ENCODE measurements at regions not wholly inside any gene's neighbourhood (a gene's known extent, or its start where the extent isn't known, plus 50 kb on each side); places are given as distances from the start of the nearest gene placed in this dataset.

- CTCF ChIA-PET, result interaction anchor here (0.7 kb wide), 1 partner anchor 16 kb away, joined by 3 read pairs; no protein-coding TSS in a partner anchor
- intact Hi-C loops (cut with micrococcal nuclease), result no loop called here
These were observed 353.3 kb downstream of the GADD45G start for GRCh38 chr9:89958086-89958485.

GRCh38 chr9:89961616-89962341, 357.0 kb downstream of the GADD45G start:
- Mint-ChIP-seq H3K4me3 (ENCODE audit: unreplicated experiment) (no peak overlapping the region), H3K4me1 (ENCODE audit: insufficient read depth, unreplicated experiment) (no peaks in the 10 kb centered on the region), H3K9me3 (ENCODE audit: unreplicated experiment) (no peaks in the 10 kb centered on the region), H3K27me3 (ENCODE audit: insufficient read depth, unreplicated experiment) (no peaks in the 10 kb centered on the region), H3K27ac (ENCODE audit: low read depth, unreplicated experiment) (no peak overlapping the region), H3K36me3 (ENCODE audit: insufficient read depth, unreplicated experiment) (no peaks in the 10 kb centered on the region)
- intact Hi-C loops (cut with micrococcal nuclease), result no loop called here
- ChIA-PET CTCF (interaction anchor here (0.5 to 0.9 kb wide), 3 partner anchors 26 to 883 kb away, joined by 3 to 4 read pairs (median 3); no protein-coding TSS in a partner anchor), POLR2A (no interaction called here)
- no peak for DNase-seq (ENCODE audit: unreplicated experiment)
- no peak for TF ChIP-seq CTCF (IDR thresholded peaks at IDR 0.05; ENCODE audit: unreplicated experiment)
- no TSS peak for BruUV-seq (replicated peaks)

More at GRCh38 chr9:89958086-89958485, 353.3 kb downstream of the GADD45G start:
- H3K4me1 Mint-ChIP-seq (ENCODE audit: insufficient read depth, unreplicated experiment), result no peaks in the 10 kb centered on the region
- TF ChIP-seq CTCF (IDR thresholded peaks at IDR 0.05; ENCODE audit: unreplicated experiment), result no peak
- no TSS peak for BruUV-seq (replicated peaks)
- DNase-seq (ENCODE audit: unreplicated experiment), result no peak
- H3K27ac Mint-ChIP-seq (ENCODE audit: low read depth, unreplicated experiment), result no peak overlapping the region
- no peak overlapping the region for H3K4me3 Mint-ChIP-seq (ENCODE audit: unreplicated experiment)
- no peaks in the 10 kb centered on the region for H3K36me3 Mint-ChIP-seq (ENCODE audit: insufficient read depth, unreplicated experiment)
- H3K9me3 Mint-ChIP-seq (ENCODE audit: unreplicated experiment), result no peaks in the 10 kb centered on the region
- H3K27me3 Mint-ChIP-seq (ENCODE audit: insufficient read depth, unreplicated experiment), result no peaks in the 10 kb centered on the region
- POLR2A ChIA-PET, result no interaction called here

GRCh38 chr9:89963280-89963679, 358.5 kb downstream of the GADD45G start:
- POLR2A ChIA-PET, result interaction anchor here (0.7 kb wide), 1 partner anchor 11 kb away, joined by 3 read pairs; no protein-coding TSS in a partner anchor
- Mint-ChIP-seq H3K36me3 (ENCODE audit: insufficient read depth, unreplicated experiment) (no peaks in the 10 kb centered on the region), H3K27me3 (ENCODE audit: insufficient read depth, unreplicated experiment) (no peaks in the 10 kb centered on the region), H3K4me3 (ENCODE audit: unreplicated experiment) (no peak overlapping the region), H3K27ac (ENCODE audit: low read depth, unreplicated experiment) (no peak overlapping the region), H3K4me1 (ENCODE audit: insufficient read depth, unreplicated experiment) (no peaks in the 10 kb centered on the region), H3K9me3 (ENCODE audit: unreplicated experiment) (no peaks in the 10 kb centered on the region)
- no peak for TF ChIP-seq CTCF (IDR thresholded peaks at IDR 0.05; ENCODE audit: unreplicated experiment)
- no TSS peak for BruUV-seq (replicated peaks)
- intact Hi-C loops (cut with micrococcal nuclease), result no loop called here
- DNase-seq (ENCODE audit: unreplicated experiment), result no peak
- CTCF ChIA-PET, result interaction anchor here (0.6 kb wide), 1 partner anchor 236 kb away, joined by 3 read pairs; no protein-coding TSS in a partner anchor

- TF ChIP-seq CTCF (IDR thresholded peaks at IDR 0.05; ENCODE audit: unreplicated experiment), result no peak
- no peak for DNase-seq (ENCODE audit: unreplicated experiment)
- no peak overlapping the region for H3K4me3 Mint-ChIP-seq (ENCODE audit: unreplicated experiment)
- ChIA-PET CTCF (no interaction called here), POLR2A (no interaction called here)
- intact Hi-C loops (cut with micrococcal nuclease), result no loop called here
- BruUV-seq (replicated peaks), result no TSS peak
- H3K27ac Mint-ChIP-seq (ENCODE audit: low read depth, unreplicated experiment), result no peak overlapping the region
- no peaks in the 10 kb centered on the region for H3K36me3 Mint-ChIP-seq (ENCODE audit: insufficient read depth, unreplicated experiment)
- H3K9me3 Mint-ChIP-seq (ENCODE audit: unreplicated experiment), result no peaks in the 10 kb centered on the region
- peaks cover 14% of the 10 kb centered on the region for H3K4me1 Mint-ChIP-seq (ENCODE audit: insufficient read depth, unreplicated experiment)
- no peaks in the 10 kb centered on the region for H3K27me3 Mint-ChIP-seq (ENCODE audit: insufficient read depth, unreplicated experiment)
These were observed 362.7 kb downstream of the GADD45G start for GRCh38 chr9:89967527-89967926.

Data from MCF 10A (cell line).